ENCODE measurements at regions not wholly inside any gene's neighbourhood (a gene's known extent, or its start where the extent isn't known, plus 50 kb on each side); places are given as distances from the start of the nearest gene placed in this dataset.
A peak's percentile ranks its signal among the peaks of the same experiment; 100 is the strongest.

DNA sequence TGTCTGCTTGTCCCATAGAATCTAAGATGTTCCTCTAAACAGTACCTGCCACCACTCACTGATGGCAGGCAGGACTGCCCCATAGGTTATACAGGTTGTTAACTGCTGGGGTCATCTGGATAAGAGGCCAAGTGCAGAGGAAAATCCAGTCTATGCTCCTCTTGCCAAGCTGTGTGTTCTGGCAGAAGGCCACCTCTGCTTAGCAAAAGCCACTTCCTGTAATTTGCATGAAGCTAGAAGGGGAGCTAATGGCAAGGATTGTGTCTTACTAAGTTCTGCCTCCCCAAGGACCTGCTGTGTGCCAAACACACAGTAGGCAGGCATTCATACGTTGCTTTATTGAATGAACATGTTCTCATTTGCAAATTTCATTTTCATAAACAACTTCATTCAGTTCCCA, 445.4 kb downstream of the BCL11B start:
- DNase-seq, result peak; percentile 61

DNA sequence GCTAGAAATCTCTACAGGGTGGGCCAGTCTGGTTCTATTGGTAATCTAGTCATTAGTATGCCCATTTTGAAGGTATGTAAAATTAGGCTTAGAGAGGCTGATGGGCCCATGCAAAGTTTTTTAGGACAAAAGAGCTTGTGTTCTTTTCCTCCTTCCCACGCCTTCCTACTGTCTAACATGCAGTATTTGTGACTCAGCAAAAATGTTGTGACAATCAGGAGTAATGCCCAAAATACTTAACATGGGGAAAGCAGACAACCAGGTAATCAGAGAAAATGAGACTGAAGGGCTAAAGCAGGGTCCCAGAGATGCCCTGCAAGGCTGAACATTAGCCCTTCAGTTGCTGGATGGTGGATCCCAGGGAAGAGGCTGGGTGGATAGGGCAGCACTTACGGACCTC, 437.9 kb downstream of the BCL11B start:
- no peak for DNase-seq

DNA sequence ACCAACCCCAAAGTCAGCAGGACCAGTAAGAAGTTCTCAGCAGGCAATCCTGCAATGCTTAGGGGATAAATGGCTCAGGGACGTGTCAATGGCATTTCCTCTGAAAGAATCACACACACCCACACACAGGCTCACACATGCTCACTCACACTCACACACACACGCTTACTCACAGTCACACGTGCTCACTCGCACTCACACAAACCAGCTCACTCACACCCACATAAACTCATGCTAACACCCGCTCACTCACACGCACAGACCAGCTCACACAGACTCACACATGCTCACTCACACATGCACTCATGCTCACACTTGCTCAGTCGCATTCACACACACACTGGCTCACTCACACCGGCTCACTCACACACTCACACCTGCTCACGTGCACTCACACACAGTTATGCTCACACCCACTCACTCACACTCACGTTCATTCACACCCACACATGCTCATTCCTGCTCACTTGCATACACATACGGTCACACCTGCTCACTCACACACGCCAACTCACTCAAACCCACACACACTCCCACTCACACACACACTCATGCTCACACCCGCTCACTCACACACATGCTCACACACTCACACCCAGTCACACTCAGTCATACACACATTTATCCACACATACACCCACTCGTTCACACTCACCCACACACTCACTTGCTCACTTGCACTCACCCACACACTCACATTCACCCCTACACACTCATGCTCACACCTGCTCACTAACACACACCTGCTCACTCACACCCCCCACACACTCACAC, 436.8 kb downstream of the BCL11B start:
- DNase-seq, result no peak

DNA sequence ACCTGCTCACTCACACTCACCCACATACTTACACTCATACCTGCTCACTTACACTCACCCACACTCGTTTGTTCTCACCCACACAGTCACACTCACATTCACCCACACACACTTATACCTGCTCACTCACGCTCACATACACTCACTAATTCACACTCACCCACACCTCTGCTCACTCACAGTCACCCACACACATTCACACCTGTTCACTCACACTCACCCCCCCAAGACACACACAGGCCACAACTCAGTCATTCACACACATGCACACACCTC, 436.2 kb downstream of the BCL11B start:
- DNase-seq, result no peak

DNA sequence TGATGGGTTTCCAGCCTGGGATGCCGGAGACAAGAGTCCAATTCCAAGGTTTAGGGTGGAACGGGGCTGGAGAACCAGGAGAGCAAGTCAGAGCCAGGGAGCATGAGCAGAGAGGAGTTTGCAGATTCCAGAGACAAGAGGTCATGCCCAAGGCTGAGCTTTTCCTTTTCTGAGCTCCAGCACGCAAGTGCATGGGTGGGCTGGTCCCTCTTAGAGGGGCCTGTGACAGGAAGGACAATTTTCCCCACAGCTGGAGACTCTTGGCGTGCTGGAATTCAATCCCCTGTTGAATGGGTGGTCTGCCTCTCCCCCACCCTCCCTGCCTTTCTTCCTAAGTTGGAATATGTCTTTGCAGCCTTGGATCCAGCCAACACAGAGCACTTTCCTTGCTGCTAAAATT, 431.9 kb downstream of the BCL11B start:
- DNase-seq, result no peak

DNA sequence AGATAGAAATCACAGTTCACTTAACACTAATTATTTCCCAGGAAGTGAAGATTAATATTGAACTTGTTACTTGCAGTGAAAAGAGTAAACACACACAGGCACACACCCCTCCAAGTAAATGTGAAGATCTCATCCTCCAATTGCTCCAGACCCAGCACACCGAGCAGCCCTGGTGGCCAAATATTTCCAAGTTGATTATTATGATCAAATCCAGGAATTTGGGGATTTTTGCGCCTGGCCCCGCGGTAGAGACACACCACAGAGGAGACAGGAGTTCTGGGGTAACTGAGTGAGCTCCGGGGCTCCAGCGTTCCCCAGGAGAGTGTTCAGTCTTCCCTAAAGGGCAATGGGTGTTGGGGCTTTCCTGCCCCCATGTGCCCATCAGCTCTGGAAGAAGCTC, 431.5 kb downstream of the BCL11B start:
- no peak for DNase-seq

DNA sequence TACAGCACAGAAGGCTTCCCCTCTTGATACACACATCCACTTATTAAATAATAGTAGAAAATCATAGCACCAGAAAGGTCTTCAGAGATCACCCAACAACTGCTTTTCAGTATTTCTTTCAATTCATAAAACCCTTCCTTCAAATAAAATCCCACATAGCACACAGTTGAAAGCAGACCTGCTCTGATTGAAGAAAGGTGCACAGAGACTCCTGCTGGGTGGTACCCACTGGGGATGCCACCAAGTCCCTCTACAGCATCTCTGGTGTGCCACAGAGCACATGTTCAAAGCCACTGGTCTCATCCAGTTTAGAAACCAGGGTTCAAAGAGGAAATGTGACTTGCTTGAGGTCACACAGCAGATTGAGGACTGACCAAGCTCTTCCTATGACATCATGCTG, 427.5 kb downstream of the BCL11B start:
- no peak for DNase-seq

DNA sequence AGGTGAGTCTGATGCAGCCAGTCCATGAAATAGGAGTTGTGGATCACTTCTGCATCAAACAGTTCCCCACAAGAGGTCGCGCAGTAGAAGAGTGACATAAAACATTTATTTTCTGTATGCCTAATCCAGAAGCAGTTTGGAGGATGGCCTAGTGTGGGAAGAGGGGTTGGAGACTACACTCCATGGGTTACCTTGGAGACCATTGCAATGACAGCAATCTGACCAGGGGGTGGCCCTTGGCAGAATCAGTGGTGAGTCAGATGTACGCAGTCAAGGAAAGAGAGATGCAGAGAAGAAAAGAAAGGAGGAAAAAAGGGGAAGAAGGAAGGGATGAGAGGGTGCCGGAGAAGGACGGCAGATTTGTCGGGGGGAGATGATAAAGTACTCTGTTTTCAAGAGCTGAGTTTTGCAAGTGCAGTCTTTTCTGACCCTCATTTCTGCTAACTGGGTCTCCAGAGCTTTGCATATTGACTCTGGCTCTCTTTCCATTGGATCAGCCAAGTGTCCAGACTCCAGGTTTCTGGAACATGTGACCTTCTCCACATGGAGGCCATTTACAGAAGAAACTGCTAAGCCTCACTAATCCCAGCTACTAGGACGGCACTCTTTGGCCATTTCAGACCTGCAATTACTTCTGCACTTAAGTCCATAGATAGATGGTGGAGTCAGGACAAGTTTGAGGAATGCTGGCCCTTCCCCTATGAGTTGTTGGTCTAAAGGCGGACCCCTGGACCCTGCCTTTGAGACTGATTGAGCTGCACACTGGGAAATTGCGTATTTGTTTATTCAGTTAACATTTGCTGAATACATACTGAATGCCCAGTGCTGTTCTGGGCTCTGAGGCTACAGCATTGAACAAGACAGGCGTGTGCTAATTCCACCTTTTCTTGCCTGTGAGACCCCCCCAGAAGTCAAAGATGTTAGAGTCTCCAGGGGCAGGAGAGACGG, 424.2 kb downstream of the BCL11B start:
- DNase-seq, result no peak

DNA sequence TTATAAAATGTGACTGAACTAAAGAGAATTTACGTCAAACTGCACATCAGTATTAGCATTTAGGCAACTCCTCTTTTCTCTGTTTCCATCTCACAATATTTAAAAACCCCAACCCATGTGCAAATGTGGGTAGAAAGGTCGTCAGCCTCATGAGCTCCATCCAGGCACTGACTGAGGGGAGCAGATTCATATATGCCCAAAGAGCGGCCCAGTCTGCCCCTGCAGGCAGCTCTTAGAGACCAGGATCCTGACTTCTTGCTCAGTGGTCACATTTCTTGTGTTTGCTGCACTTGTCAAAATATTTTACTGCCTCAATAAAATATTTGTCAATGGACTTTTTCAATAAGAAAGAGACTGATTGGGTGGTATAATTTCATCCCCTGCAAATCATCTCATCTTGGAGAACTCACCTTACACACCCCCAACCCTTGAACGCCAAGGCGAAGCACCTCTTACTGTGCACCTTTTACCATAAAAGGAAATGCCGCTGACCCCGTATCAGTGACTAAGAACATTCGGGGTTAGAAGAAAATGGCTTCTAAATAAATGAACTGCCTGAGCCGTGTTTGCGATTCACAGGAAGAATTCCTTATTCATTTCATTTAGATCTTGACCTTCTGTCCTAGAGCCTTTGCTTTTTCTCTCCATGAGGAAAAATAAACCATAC, 418.8 kb downstream of the BCL11B start:
- DNase-seq, result no peak

DNA sequence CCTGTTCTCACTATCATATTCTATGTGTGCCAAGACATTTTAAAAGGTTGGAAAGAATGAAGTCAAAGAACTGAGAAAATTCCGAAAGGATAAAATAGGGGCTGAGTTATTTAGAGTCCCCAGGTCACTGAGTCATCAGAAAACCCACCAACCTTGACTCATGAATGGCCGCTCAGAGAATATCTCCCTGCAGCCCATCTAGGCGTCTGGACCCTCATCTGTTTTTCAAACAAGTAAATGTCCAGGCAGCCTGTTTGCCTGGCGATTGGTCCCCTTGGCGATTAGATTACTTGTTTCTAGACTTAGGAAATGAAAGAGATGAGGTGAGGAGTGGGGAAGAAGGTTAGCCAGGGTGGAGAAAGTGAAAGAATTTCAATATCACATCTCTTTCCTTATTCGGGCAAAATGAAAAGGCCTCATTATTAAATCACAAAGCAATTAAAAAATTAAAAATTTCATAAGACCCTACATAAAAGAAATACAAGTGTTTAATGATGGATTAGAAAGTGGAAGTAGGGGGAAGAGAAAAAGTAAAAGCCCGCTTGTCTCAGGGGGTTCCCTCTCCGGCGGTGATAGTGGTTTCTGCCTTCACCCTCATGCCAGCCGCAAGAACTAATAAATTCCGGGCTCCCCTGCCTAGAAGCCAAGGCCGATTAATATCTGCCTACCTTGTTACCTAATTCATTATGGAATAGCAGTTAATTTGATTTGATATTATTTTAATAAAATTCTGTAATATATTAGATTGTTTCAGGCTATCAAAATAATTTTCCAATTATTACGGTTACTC, 415.9 kb downstream of the BCL11B start:
- DNase-seq, result no peak

DNA sequence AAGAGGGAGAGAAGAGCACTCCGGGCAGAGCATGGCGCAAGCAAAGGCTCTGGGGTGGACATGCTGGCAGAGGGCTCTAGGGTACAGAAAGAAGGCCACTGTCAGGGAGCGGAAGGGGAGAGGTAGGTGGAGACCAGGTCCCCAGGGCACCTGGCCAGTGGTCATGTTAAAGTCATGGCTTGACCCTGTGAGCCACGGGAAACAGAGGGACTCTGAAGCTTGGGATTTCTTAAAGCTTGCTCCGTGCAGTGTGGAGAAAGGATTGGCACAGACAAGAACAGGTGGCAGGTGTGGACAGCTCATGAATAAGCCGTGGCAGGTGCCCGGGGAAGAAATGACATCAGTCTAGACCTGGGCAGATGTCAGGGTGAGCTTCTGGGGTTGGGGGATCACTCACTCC, 413.8 kb downstream of the BCL11B start:
- DNase-seq, result no peak

DNA sequence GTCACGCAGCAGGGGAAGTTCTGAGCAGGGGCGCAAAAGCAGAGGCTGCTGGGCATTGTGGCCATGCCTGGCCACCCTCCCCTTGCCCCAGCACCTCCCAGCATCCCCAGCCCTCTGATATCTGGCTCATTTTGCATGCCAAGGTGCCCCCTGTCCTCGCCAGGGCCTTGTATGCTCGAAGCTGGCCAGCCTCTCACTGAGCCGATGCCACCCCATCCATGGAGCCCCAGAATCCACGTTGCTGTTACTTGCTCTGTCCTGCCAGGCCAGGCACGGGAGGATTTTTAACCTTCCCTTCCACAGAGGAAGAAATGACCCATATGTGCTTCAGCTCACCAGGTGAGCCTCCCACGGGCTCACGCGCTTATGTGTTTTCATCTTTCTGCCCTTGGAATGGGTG, 413.4 kb downstream of the BCL11B start:
- DNase-seq, result no peak

DNA sequence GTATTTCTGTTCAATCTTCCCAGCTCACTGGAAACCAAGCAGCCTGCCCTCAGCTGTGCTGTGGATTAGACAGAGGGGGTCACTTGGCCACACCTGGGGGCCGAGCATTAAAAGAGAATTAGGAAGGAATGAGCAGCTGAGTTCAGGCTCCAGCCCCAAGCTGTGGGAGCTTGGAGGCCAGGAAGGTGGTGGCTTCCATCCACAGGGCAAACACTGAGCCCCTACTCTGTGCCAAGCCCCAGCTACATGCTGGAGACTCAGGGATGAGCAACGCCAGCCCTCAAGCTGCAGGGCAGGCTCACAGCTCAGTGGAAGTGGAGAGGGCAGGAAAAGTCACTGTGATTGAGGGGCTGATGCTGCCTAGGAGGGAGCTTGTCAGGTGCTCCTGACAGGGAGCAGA, 412.7 kb downstream of the BCL11B start:
- DNase-seq, result no peak

DNA sequence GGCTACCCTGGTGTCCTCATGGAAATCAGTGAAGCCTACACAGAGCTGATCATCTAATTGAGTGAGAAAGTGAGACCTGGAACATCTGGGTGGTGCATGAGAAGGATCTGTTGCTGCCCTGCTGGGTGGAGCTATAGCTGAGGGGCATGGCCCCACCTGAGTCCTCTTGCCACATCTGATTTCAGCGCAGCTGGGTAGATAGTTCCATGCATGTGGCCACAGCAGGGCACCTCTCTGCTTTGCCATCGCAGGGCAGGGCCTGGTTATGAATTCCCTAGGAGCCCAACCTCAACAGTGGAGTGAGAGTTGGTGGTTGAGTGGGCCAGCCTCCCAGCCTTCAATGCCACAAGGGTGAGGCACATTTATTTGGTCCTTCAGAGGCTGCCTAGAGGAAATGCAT, 407.8 kb downstream of the BCL11B start:
- no peak for DNase-seq

DNA sequence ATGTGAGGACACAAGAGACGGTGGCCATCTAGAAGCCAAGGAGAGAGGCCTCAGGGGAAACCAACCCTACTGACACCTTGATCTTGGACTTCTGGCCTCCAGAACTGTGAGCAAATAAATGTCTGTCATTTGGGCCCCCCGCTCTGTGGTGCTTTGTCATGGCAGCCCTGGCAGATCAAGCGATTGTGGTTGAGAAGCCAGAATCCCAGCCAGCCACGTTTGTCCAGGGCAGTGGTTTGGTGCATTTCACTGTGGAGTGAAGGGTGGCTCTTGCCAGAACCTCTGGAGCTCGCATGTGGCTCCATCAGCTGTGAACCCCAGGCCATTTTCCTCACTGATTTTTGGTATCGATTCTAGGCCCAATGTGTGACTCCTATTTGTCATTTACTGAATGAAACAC, 404.9 kb downstream of the BCL11B start:
- no peak for DNase-seq

DNA sequence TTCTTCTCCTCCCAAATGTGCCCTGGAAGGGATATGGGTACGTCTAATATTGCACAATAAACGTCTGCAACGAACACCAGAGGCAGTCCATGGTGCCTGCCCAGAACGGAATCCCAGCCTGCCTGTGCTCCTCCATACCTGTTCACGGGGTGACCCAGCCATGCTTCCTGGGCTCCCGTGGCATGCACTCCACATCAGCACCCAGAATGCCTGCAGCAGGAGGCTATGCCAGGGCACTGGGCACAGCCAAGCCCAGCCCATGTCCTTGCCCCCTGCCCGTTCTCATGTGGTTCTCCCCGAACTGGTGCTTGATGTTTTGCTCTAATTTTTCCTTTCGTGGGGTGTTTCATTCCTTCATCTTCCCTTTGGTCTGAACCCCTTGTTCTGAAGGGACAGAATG, 404.3 kb downstream of the BCL11B start:
- DNase-seq, result no peak

DNA sequence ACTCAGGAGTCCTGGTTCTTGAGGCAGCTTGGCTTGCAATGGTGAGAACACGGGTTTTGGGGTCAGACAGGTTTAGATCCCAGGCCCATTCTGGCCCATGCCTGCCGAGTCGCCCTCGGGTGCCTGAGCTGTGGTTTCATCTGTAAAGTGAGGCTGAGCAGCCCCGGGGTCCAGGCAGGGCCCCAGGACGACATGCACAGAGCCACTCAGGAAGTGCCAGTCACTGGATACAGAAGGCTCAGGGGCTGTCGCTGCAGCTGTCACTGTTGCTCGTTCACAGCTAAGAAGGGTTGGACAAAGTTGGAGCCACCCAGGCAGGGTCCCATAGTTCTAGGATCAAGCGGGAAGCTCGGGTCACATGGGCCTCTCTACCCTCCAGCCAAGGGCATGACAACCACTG, 403.1 kb downstream of the BCL11B start:
- DNase-seq, result no peak

DNA sequence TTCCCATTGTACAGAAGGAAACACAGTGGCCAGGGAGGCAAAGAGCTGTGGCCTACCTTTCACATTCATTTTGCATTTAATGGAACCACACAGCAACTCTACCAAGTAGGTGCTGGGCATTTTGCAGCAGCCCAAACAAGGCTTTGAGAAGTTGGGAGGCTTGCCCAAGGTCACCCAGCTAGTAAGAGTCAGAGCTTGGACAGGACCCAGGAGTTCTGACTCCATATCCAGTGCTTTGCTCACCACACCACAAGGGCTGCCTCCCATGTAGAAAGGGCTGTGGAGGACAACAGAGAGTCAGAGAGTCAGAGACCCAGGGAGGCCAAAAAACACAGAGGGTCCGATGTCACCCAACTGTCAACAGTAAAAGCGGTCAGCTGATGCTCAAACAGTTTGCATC, 400.2 kb downstream of the BCL11B start:
- no peak for DNase-seq

DNA sequence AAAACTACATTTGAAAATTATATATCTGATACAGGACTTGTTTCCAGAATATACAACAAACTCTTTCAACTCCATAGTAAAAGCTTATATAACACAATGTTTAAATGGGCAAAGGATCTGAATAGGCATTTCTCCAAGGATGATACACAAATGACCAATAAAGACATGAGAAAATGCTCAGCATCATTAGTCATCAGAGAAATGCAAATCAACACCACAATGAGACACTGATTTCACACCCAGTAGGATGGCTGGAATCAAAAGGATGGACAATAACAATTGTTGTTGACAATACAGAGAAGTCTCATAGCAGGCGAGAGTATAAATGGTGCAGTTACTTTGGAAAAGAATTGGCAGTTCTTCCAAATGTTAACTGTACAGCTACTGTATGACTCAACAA, 394.9 kb downstream of the BCL11B start:
- no peak for DNase-seq

DNA sequence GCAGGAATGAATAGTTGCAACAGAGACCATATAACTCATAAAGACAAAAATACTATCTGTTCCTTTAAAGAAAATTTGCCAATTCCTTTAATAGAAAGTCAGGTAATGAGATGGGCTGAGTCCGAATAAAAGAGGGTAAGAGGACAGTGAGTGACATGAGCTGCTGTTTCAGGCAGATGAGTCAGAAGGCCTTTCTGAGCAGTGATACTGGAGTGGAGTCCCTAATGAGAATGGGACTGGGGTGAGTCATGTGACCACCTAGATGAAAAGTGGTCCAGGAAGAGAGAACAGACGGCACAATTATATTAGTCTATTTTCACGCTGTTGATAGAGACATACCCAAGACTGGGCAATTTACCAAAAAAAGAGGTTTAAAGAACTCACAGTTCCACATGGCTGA, 393.7 kb downstream of the BCL11B start:
- no peak for DNase-seq

DNA sequence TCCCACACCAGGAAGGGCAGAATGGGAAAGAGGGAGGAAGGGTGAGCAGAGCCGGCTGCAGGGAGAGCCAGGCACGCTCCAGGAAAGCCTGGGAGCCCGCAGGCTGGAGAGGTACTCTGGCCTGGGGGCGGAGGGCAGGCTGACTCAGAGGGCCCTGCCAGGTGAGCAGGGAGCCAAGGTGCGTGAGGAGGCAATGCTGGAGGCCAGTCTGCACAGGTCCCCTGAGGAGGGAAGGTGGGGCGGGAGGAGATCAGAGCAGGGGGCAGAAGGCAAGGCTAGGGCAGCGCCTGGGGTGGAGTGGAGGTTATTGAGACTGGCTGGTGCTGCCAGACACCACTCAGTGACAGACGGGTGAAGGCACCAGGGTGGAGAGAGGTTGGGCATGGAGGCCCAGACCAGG, 385.0 kb downstream of the BCL11B start:
- no peak for DNase-seq

DNA sequence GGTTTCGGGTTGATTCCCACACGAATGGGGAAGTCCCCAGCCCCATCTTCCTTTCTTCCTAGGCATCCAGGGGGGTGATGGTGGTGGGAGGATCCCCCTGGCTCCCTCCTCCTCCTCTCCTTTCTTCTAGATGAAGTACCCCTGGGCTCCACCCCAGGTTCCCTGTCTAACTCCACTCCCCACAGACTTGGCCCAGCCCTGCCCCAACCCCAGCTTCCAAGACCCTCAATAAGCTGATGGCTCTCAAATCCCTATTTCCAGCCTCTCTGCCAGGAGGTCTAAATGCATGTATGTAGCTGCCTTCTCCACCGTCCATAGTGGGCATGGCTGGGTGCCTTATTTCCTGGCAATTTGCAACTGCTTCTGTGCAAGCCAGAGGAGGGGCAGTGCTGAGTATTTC, 383.7 kb downstream of the BCL11B start:
- no peak for DNase-seq

Measured in NCI-H1105 treated with DMSO at 0.1 percent for 48 hours (cell line).